ENCODE measurements at regions not wholly inside any gene's neighbourhood (a gene's known extent, or its start where the extent isn't known, plus 50 kb on each side); places are given as distances from the start of the nearest gene placed in this dataset.

GRCh38 chr2:125095826-125096225 is 1070.7 kb downstream of the CNTNAP5 start:
- no peak for TF ChIP-seq POU2F2 (IDR thresholded peaks at IDR 0.05; ENCODE audit: low read depth, low read length)
- no peak for TF ChIP-seq POLR2A (IDR thresholded peaks at IDR 0.05; ENCODE audit: low read depth, low read length)
- TF ChIP-seq POLR2AphosphoS5 (IDR thresholded peaks at IDR 0.05; ENCODE audit: low read depth, low read length), result no peak
- no peak for TF ChIP-seq SPI1 (IDR thresholded peaks at IDR 0.05; ENCODE audit: low read depth, low read length)
- no peak for TF ChIP-seq PAX5 (IDR thresholded peaks at IDR 0.05; ENCODE audit: insufficient read depth, low read length, severe bottlenecking)
- no peak for TF ChIP-seq TAF1 (IDR thresholded peaks at IDR 0.05; ENCODE audit: low read depth, low read length)
- no peak for DNase-seq (ENCODE audit: insufficient read length, low spot score)
- no peak for FAIRE-seq

GRCh38 chr2:125106710-125107109 is 1081.6 kb downstream of the CNTNAP5 start:
- no peak for DNase-seq (ENCODE audit: insufficient read length, low spot score)
- no peak for FAIRE-seq
- TF ChIP-seq POLR2A (IDR thresholded peaks at IDR 0.05; ENCODE audit: low read depth, low read length) (no peak), POLR2AphosphoS5 (IDR thresholded peaks at IDR 0.05; ENCODE audit: low read depth, low read length) (no peak), SPI1 (IDR thresholded peaks at IDR 0.05; ENCODE audit: low read depth, low read length) (no peak), TAF1 (IDR thresholded peaks at IDR 0.05; ENCODE audit: low read depth, low read length) (no peak), POU2F2 (IDR thresholded peaks at IDR 0.05; ENCODE audit: low read depth, low read length) (no peak), PAX5 (IDR thresholded peaks at IDR 0.05; ENCODE audit: insufficient read depth, low read length, severe bottlenecking) (no peak)

GRCh38 chr2:125107446-125107845 is 1082.4 kb downstream of the CNTNAP5 start:
- no peak for FAIRE-seq
- no peak for DNase-seq (ENCODE audit: insufficient read length, low spot score)
- TF ChIP-seq POU2F2 (IDR thresholded peaks at IDR 0.05; ENCODE audit: low read depth, low read length) (no peak), SPI1 (IDR thresholded peaks at IDR 0.05; ENCODE audit: low read depth, low read length) (no peak), POLR2AphosphoS5 (IDR thresholded peaks at IDR 0.05; ENCODE audit: low read depth, low read length) (no peak), POLR2A (IDR thresholded peaks at IDR 0.05; ENCODE audit: low read depth, low read length) (no peak), TAF1 (IDR thresholded peaks at IDR 0.05; ENCODE audit: low read depth, low read length) (no peak), PAX5 (IDR thresholded peaks at IDR 0.05; ENCODE audit: insufficient read depth, low read length, severe bottlenecking) (no peak)

GRCh38 chr2:125108251-125108650 is 1083.2 kb downstream of the CNTNAP5 start:
- no peak for FAIRE-seq
- DNase-seq (ENCODE audit: insufficient read length, low spot score), result no peak
- TF ChIP-seq TAF1 (IDR thresholded peaks at IDR 0.05; ENCODE audit: low read depth, low read length) (no peak), POLR2A (IDR thresholded peaks at IDR 0.05; ENCODE audit: low read depth, low read length) (no peak), POU2F2 (IDR thresholded peaks at IDR 0.05; ENCODE audit: low read depth, low read length) (no peak), POLR2AphosphoS5 (IDR thresholded peaks at IDR 0.05; ENCODE audit: low read depth, low read length) (no peak), SPI1 (IDR thresholded peaks at IDR 0.05; ENCODE audit: low read depth, low read length) (no peak), PAX5 (IDR thresholded peaks at IDR 0.05; ENCODE audit: insufficient read depth, low read length, severe bottlenecking) (no peak)

DNA sequence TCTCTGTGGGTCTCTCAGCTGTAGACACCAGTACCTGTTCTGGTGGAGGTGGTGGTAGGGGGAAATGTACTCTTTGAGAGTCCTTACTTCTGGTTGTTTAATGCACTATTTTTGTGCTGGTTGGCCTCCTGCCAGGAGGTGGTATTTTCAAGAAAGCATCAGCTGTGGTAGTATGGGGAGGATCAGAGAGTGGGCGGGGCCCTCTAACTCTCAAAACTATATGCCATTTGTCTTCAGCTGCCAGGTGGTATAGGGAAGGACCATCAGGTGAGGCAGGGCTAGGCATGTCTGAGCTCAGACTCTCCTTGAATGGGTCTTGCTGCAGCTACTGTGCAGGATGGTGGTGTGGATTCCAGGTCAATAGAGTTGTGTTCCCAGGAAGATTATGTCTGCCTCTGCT is 1100.8 kb downstream of the CNTNAP5 start:
- DNase-seq (ENCODE audit: insufficient read length, low spot score) (no peak), FAIRE-seq (no peak)
- TF ChIP-seq PAX5 (IDR thresholded peaks at IDR 0.05; ENCODE audit: insufficient read depth, low read length, severe bottlenecking) (no peak), POLR2A (IDR thresholded peaks at IDR 0.05; ENCODE audit: low read depth, low read length) (no peak), POU2F2 (IDR thresholded peaks at IDR 0.05; ENCODE audit: low read depth, low read length) (no peak), POLR2AphosphoS5 (IDR thresholded peaks at IDR 0.05; ENCODE audit: low read depth, low read length) (no peak), TAF1 (IDR thresholded peaks at IDR 0.05; ENCODE audit: low read depth, low read length) (no peak), SPI1 (IDR thresholded peaks at IDR 0.05; ENCODE audit: low read depth, low read length) (no peak)

GRCh38 chr2:125160947-125161346 is 1135.9 kb downstream of the CNTNAP5 start:
- no peak for DNase-seq (ENCODE audit: insufficient read length, low spot score)
- TF ChIP-seq POLR2A (IDR thresholded peaks at IDR 0.05; ENCODE audit: low read depth, low read length), result no peak
- no peak for TF ChIP-seq POLR2AphosphoS5 (IDR thresholded peaks at IDR 0.05; ENCODE audit: low read depth, low read length)
- TF ChIP-seq TAF1 (IDR thresholded peaks at IDR 0.05; ENCODE audit: low read depth, low read length), result no peak
- TF ChIP-seq SPI1 (IDR thresholded peaks at IDR 0.05; ENCODE audit: low read depth, low read length), result no peak
- TF ChIP-seq PAX5 (IDR thresholded peaks at IDR 0.05; ENCODE audit: insufficient read depth, low read length, severe bottlenecking), result no peak
- TF ChIP-seq POU2F2 (IDR thresholded peaks at IDR 0.05; ENCODE audit: low read depth, low read length), result no peak
- FAIRE-seq, result no peak

DNA sequence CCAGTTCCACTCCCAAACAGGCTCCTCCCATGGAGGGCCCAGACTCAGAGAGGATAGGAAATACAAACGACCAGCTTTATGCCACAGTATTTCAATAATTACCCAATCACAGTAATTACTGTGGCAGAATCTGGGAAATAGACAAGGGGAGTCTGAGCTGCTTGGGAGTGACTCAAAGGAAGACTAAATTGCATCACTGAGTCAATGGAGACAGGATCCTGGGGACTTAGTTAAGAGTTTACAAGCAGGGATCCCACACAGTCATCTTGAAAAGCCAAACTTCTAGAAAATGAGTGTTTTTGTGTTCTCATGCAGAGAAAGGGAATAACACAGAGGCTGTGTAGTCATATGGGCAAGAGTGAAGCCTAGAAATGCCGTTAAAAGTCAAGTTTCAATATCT is 1142.1 kb downstream of the CNTNAP5 start:
- DNase-seq (ENCODE audit: insufficient read length, low spot score) (no peak), FAIRE-seq (no peak)
- TF ChIP-seq POLR2AphosphoS5 (IDR thresholded peaks at IDR 0.05; ENCODE audit: low read depth, low read length) (no peak), POU2F2 (IDR thresholded peaks at IDR 0.05; ENCODE audit: low read depth, low read length) (no peak), POLR2A (IDR thresholded peaks at IDR 0.05; ENCODE audit: low read depth, low read length) (no peak), TAF1 (IDR thresholded peaks at IDR 0.05; ENCODE audit: low read depth, low read length) (no peak), SPI1 (IDR thresholded peaks at IDR 0.05; ENCODE audit: low read depth, low read length) (no peak), PAX5 (IDR thresholded peaks at IDR 0.05; ENCODE audit: insufficient read depth, low read length, severe bottlenecking) (no peak)

DNA sequence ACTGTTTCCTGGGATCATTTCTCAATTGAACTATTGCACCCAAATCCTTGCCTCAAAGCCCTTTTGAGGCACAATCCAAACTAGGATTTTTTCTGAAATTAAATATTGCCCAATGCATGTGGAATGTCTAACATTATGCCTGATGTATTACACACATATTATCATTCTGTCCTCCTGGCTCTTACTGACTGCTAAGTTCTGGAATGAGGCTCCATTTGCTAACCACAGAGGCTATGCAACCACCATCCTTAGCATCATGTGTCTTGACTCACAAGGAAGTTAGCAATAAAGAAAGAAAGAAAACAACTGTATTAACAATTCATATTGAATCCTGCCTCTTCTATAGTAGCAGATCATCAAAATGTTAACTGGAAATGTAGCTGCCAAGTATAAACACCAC is 1142.7 kb downstream of the CNTNAP5 start:
- FAIRE-seq, result no peak
- TF ChIP-seq POU2F2 (IDR thresholded peaks at IDR 0.05; ENCODE audit: low read depth, low read length), result no peak
- no peak for TF ChIP-seq TAF1 (IDR thresholded peaks at IDR 0.05; ENCODE audit: low read depth, low read length)
- no peak for TF ChIP-seq POLR2A (IDR thresholded peaks at IDR 0.05; ENCODE audit: low read depth, low read length)
- no peak for TF ChIP-seq POLR2AphosphoS5 (IDR thresholded peaks at IDR 0.05; ENCODE audit: low read depth, low read length)
- no peak for TF ChIP-seq PAX5 (IDR thresholded peaks at IDR 0.05; ENCODE audit: insufficient read depth, low read length, severe bottlenecking)
- no peak for TF ChIP-seq SPI1 (IDR thresholded peaks at IDR 0.05; ENCODE audit: low read depth, low read length)
- no peak for DNase-seq (ENCODE audit: insufficient read length, low spot score)

- DNase-seq (ENCODE audit: insufficient read length, low spot score) (no peak), FAIRE-seq (no peak)
- no peak for TF ChIP-seq POLR2AphosphoS5 (IDR thresholded peaks at IDR 0.05; ENCODE audit: low read depth, low read length)
- no peak for TF ChIP-seq SPI1 (IDR thresholded peaks at IDR 0.05; ENCODE audit: low read depth, low read length)
- TF ChIP-seq TAF1 (IDR thresholded peaks at IDR 0.05; ENCODE audit: low read depth, low read length), result no peak
- TF ChIP-seq POU2F2 (IDR thresholded peaks at IDR 0.05; ENCODE audit: low read depth, low read length), result no peak
- no peak for TF ChIP-seq POLR2A (IDR thresholded peaks at IDR 0.05; ENCODE audit: low read depth, low read length)
- TF ChIP-seq PAX5 (IDR thresholded peaks at IDR 0.05; ENCODE audit: insufficient read depth, low read length, severe bottlenecking), result no peak
These were observed 1143.4 kb downstream of the CNTNAP5 start for GRCh38 chr2:125168442-125168841.
